Loucy (cell line): ENCODE measurements at regions not wholly inside any gene's neighbourhood (a gene's known extent, or its start where the extent isn't known, plus 50 kb on each side); places are given as distances from the start of the nearest gene placed in this dataset.

Source experiments
- H2AFZ ChIP-seq: fragments of 200-600 bp; sonication (generic); 2 replicates; pipeline ENCODE4 v1.6.0; 2016; ENCODE audit warnings: antibody characterized with exemption, mild to moderate bottlenecking, low read length, moderate library complexity
- H3F3A ChIP-seq: fragments of 200-600 bp; 2 replicates; pipeline ENCODE4 v1.6.0; 2016; ENCODE audit warnings: antibody characterized with exemption, low read depth, mild to moderate bottlenecking
- H3K27me3 ChIP-seq: fragments of 200-600 bp; sonication (generic); 2 replicates; pipeline ENCODE4 v1.6.1; 2014; ENCODE audit warnings: low read length, mild to moderate bottlenecking; ENCODE audit not compliant: insufficient read depth, poor library complexity, severe bottlenecking
- H3K36me3 ChIP-seq: fragments of 200-600 bp; sonication (generic); 2 replicates; pipeline ENCODE4 v1.6.1; 2016; ENCODE audit warnings: low read length; ENCODE audit not compliant: insufficient read depth
- H3K4me1 ChIP-seq: fragments of 200-600 bp; sonication (generic); 2 replicates; pipeline ENCODE4 v1.5.1; 2014; ENCODE audit warnings: low read length, mild to moderate bottlenecking; ENCODE audit not compliant: insufficient read depth, poor library complexity, severe bottlenecking
- H3K4me2 ChIP-seq: fragments of 200-600 bp; sonication (generic); 2 replicates; pipeline ENCODE4 v1.6.0; 2014; ENCODE audit warnings: antibody characterized with exemption, low read length, low read depth, mild to moderate bottlenecking; ENCODE audit not compliant: poor library complexity, severe bottlenecking
- H3K4me3 ChIP-seq: fragments of 200-600 bp; sonication (generic); 2 replicates; pipeline ENCODE4 v1.5.1; 2014; ENCODE audit warnings: low read length, mild to moderate bottlenecking, mixed read lengths; ENCODE audit not compliant: poor library complexity, severe bottlenecking
- H3K79me2 ChIP-seq: fragments of 200-600 bp; sonication (generic); 2 replicates; pipeline ENCODE4 v1.6.1; 2014; ENCODE audit warnings: low read length; ENCODE audit not compliant: insufficient read depth
- H3K9ac ChIP-seq: fragments of 200-600 bp; sonication (generic); 2 replicates; pipeline ENCODE4 v1.6.0; 2014; ENCODE audit warnings: mild to moderate bottlenecking, low read depth, low read length, moderate library complexity; ENCODE audit not compliant: poor library complexity, severe bottlenecking
- H3K9me2 ChIP-seq: fragments of 200-600 bp; sonication (generic); replicated peaks from 2 replicates; pipeline ENCODE4 v1.6.1; 2016; ENCODE audit warnings: low read depth, low read length, mixed read lengths
- H3K9me3 ChIP-seq: fragments of 200-600 bp; sonication (generic); 2 replicates; pipeline ENCODE4 v1.6.1; 2014; ENCODE audit warnings: mild to moderate bottlenecking, antibody characterized with exemption, low read length, low read depth; ENCODE audit not compliant: insufficient read depth
- H4K20me1 ChIP-seq: fragments of 200-600 bp; sonication (generic); 2 replicates; pipeline ENCODE4 v1.6.0; 2014; ENCODE audit warnings: antibody characterized with exemption, low read length, mild to moderate bottlenecking; ENCODE audit not compliant: insufficient read depth, poor library complexity, severe bottlenecking
- EZH2phosphoT487 ChIP-seq: fragments of 200-600 bp; IDR thresholded peaks from 2 replicates; pipeline ENCODE4 v1.6.1; 2018; ENCODE audit warnings: antibody characterized with exemption, mild to moderate bottlenecking, moderate library complexity, borderline replicate concordance
- TF ChIP-seq, protein P1 (sequence below): fragments of 200-600 bp; sonication (generic); conservative IDR thresholded peaks from 2 replicates; pipeline ENCODE4 v1.5.1; 2014; ENCODE audit warnings: mild to moderate bottlenecking, antibody characterized with exemption, low read length

GRCh38 chr5:112560371-112560770, 141.3 kb upstream of the EPB41L4A start:
- Histone ChIP-seq H3F3A (no peaks in the 10 kb centered on the region), H3K9me2 (no peaks in the 10 kb centered on the region), H4K20me1 (no peaks in the 10 kb centered on the region), H3K79me2 (no peaks in the 10 kb centered on the region), H3K36me3 (no peaks in the 10 kb centered on the region), H2AFZ (no peak overlapping the region), H3K4me1 (no peaks in the 10 kb centered on the region), H3K9ac (no peak overlapping the region), H3K4me3 (no peak overlapping the region), H3K9me3 (no peaks in the 10 kb centered on the region; the same call in 1 of the 2 replicates), H3K4me2 (no peak overlapping the region), H3K27me3 (no peaks in the 10 kb centered on the region)
- TF ChIP-seq, protein P1, sequence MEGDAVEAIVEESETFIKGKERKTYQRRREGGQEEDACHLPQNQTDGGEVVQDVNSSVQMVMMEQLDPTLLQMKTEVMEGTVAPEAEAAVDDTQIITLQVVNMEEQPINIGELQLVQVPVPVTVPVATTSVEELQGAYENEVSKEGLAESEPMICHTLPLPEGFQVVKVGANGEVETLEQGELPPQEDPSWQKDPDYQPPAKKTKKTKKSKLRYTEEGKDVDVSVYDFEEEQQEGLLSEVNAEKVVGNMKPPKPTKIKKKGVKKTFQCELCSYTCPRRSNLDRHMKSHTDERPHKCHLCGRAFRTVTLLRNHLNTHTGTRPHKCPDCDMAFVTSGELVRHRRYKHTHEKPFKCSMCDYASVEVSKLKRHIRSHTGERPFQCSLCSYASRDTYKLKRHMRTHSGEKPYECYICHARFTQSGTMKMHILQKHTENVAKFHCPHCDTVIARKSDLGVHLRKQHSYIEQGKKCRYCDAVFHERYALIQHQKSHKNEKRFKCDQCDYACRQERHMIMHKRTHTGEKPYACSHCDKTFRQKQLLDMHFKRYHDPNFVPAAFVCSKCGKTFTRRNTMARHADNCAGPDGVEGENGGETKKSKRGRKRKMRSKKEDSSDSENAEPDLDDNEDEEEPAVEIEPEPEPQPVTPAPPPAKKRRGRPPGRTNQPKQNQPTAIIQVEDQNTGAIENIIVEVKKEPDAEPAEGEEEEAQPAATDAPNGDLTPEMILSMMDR = no peak
- no peak for TF ChIP-seq EZH2phosphoT487

GRCh38 chr5:112563169-112563826, 144.2 kb upstream of the EPB41L4A start:
- H3K36me3 ChIP-seq = no peaks in the 10 kb centered on the region
- no peak overlapping the region for H3K4me2 ChIP-seq
- H3K27me3 ChIP-seq = no peaks in the 10 kb centered on the region
- no peaks in the 10 kb centered on the region for H3K9me2 ChIP-seq
- no peaks in the 10 kb centered on the region; the same call in 1 of the 2 replicates for H3K9me3 ChIP-seq
- H3K4me3 ChIP-seq = no peak overlapping the region
- no peaks in the 10 kb centered on the region for H3F3A ChIP-seq
- H2AFZ ChIP-seq = no peak overlapping the region
- H3K4me1 ChIP-seq = no peaks in the 10 kb centered on the region
- no peaks in the 10 kb centered on the region for H4K20me1 ChIP-seq
- TF ChIP-seq, protein P1 = no peak
- TF ChIP-seq EZH2phosphoT487 = no peak
- no peaks in the 10 kb centered on the region for H3K79me2 ChIP-seq
- no peak overlapping the region for H3K9ac ChIP-seq

DNA sequence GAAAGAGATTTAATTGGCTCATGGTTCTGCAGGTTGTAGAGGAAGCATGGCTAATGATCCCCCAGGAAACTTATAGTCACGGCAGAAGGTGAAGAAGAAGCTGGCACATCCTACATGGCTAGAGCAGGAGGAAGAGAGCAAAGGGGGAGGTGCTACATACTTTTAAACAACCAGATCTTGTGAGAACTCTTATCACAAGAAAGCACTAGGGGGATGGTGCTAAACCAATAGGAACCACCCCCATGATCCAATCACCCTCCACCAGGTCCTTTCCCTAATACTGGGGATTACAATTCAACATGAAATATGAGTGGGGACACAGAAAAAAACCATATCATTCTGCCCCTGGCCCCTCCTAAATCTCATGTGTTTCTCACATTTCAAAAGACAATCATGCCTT, 147.2 kb upstream of the EPB41L4A start:
- H3K79me2 ChIP-seq = no peaks in the 10 kb centered on the region
- no peaks in the 10 kb centered on the region for H3K9me2 ChIP-seq
- no peak overlapping the region for H3K9ac ChIP-seq
- H3K9me3 ChIP-seq = no peaks in the 10 kb centered on the region; the same call in 1 of the 2 replicates
- H3K4me3 ChIP-seq = no peak overlapping the region
- H3K4me1 ChIP-seq = no peaks in the 10 kb centered on the region
- TF ChIP-seq, protein P1 = no peak
- no peak for TF ChIP-seq EZH2phosphoT487
- H3F3A ChIP-seq = no peaks in the 10 kb centered on the region
- no peak overlapping the region for H2AFZ ChIP-seq
- H3K36me3 ChIP-seq = no peaks in the 10 kb centered on the region
- no peaks in the 10 kb centered on the region for H4K20me1 ChIP-seq
- no peaks in the 10 kb centered on the region for H3K27me3 ChIP-seq
- no peak overlapping the region for H3K4me2 ChIP-seq
